ENCODE measurements at regions not wholly inside any gene's neighbourhood (a gene's known extent, or its start where the extent isn't known, plus 50 kb on each side); places are given as distances from the start of the nearest gene placed in this dataset.

DNA sequence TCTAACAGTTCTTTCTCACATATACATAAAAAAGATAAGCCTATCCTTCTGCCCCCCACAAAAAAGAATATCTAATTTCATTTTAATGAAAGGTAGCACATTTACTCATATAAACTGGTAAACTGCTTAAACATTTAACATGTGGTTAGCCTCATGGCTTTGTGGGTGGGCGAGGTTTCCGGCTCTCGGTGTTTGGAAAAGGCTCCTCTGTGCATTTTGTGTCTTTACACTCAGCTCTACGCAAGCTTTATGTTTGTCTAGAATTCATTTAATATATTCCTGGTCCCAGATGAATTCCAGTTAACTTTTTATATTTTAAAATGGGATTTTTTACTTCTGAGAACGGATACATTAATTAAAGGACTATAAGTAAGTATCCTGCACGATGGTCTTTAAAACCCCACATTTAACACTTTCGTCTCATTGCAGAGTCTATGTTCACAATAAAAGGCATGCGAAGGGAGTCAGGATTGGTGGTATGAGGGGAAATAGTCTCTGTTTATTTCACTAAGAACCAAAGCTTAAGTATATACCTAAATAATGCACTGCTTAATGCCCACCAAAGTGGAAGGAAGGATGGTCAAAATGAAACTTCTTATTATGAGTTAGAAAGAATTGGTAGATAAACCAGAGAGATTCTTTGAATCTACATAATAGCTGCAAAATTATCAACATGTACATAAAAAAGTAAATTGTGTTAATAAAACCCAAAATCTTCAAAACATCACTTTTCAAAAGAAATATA is 197.2 kb downstream of the CRPPA start:
- POLR2A ChIA-PET = no interaction called here
- no peak overlapping the region for H3K4me3 ChIP-seq (ENCODE audit: low read depth, low read length)
- CTCF ChIA-PET = no interaction called here
- TF ChIP-seq, protein P1, sequence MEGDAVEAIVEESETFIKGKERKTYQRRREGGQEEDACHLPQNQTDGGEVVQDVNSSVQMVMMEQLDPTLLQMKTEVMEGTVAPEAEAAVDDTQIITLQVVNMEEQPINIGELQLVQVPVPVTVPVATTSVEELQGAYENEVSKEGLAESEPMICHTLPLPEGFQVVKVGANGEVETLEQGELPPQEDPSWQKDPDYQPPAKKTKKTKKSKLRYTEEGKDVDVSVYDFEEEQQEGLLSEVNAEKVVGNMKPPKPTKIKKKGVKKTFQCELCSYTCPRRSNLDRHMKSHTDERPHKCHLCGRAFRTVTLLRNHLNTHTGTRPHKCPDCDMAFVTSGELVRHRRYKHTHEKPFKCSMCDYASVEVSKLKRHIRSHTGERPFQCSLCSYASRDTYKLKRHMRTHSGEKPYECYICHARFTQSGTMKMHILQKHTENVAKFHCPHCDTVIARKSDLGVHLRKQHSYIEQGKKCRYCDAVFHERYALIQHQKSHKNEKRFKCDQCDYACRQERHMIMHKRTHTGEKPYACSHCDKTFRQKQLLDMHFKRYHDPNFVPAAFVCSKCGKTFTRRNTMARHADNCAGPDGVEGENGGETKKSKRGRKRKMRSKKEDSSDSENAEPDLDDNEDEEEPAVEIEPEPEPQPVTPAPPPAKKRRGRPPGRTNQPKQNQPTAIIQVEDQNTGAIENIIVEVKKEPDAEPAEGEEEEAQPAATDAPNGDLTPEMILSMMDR (IDR thresholded peaks at IDR 0.05; ENCODE audit: insufficient read depth, low read length, missing control alignments) = no peak
- DNase-seq (ENCODE audit: low read depth, low spot score) = no peak

DNA sequence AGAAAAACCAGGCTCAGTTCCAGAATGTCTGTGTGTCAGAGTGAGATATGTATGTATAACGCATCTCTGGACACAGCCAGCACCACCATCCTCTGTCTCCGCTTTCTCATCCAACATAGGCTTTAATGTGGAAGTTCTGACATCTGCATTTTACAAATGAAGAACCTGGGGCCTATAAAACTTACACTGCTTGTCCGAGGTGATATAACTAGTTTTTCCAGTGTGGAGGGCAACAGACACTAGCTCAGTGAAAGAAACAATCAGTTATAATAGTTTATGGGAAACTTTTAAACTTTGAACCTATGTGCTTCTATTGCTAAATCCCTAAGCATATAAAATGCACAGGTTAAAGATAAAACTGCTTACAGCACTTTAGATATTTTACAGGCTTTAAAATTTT is 208.7 kb downstream of the CRPPA start:
- TF ChIP-seq, protein P1 (IDR thresholded peaks at IDR 0.05; ENCODE audit: insufficient read depth, low read length, missing control alignments) = no peak
- ChIA-PET POLR2A (no interaction called here), CTCF (no interaction called here)
- no peak for DNase-seq (ENCODE audit: low read depth, low spot score)
- no peak overlapping the region for H3K4me3 ChIP-seq (ENCODE audit: low read depth, low read length)

DNA sequence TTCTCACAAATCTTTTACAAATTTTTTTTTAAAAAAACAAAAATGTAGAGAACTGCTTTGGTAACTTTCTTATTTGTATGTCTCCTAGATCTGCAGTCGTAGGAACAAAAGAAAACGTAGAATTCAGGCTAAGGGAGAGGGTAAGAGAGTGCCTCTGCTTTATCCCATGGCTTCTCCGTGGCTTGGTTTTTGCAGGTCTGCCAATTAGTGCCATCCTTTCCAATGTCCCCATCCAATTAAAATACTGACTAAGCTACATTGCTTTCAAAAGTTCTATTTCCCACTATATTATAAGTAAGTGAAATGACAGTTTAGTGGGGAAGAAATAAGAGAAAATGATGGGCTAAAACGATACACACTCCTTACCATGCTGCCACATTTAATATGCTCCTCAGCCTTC is 209.3 kb downstream of the CRPPA start:
- no peak overlapping the region for H3K4me3 ChIP-seq (ENCODE audit: low read depth, low read length)
- POLR2A ChIA-PET = no interaction called here
- TF ChIP-seq, protein P1 (IDR thresholded peaks at IDR 0.05; ENCODE audit: insufficient read depth, low read length, missing control alignments) = no peak
- CTCF ChIA-PET = no interaction called here
- DNase-seq (ENCODE audit: low read depth, low spot score) = no peak

DNA sequence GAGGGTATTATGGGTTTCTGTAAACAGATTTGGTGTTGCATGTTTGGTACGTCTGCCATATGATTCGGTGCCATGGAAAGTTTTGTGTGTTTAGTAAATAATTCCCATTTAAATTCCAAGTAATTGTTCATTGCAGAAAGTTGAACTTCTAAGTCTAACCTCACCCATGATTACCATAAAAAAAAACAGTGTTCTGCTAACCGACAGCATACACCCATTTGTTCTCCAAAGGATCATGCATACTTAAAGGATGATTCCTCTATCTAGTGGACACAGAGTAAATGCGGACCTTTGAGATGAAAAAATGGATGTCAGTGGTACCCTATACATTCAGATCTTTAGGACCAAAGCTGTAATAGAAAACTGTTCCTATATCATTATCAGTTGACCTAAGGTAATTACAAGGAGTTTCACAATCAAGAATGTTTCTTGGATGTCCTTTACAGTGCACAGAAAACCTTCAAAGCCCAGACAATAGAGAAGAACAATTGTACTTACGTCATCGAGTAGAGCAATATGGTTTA is 209.9 kb downstream of the CRPPA start:
- ChIA-PET POLR2A (no interaction called here), CTCF (no interaction called here)
- TF ChIP-seq, protein P1 (IDR thresholded peaks at IDR 0.05; ENCODE audit: insufficient read depth, low read length, missing control alignments) = no peak
- H3K4me3 ChIP-seq (ENCODE audit: low read depth, low read length) = no peak overlapping the region
- no peak for DNase-seq (ENCODE audit: low read depth, low spot score)

DNA sequence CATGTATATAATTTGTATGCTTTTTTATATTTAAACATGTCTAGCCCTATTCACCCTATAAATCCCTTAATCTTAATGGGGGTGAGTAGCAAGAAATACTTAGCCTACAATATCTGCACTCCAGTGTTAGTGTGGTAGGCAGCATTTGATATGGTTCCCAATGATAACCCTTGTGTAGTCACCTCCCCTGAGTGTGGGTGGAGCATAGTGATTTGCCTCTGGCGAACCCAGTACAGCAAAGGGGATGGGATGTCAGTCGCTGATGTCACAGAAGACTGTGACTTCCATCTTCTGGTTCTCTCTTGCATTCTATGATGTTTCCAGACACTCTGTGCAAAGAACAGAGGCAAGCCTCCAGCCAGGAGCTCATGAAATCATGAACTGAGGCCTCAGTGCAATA is 211.2 kb downstream of the CRPPA start:
- CTCF ChIA-PET = no interaction called here
- TF ChIP-seq, protein P1 (IDR thresholded peaks at IDR 0.05; ENCODE audit: insufficient read depth, low read length, missing control alignments) = no peak
- POLR2A ChIA-PET = no interaction called here
- no peak for DNase-seq (ENCODE audit: low read depth, low spot score)
- H3K4me3 ChIP-seq (ENCODE audit: low read depth, low read length) = no peak overlapping the region

DNA sequence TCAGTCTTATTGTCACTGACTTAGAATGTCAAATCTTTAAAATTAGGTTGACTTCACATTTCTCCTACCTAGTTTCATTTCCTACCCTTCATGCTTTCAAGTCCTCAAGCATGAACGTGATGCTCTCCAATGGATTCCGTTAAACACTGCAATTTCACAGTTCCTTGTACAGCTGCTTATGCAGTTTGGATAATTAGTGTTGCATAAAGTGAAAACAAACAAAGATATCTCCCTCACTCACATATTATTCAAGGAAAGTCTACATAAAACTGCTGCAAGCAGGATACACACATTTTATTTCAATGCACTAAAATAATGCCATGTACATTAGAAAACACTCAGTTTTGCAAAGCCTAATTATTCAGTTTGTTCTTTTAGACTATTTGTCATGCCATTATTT is 214.0 kb downstream of the CRPPA start:
- no peak overlapping the region for H3K4me3 ChIP-seq (ENCODE audit: low read depth, low read length)
- POLR2A ChIA-PET = no interaction called here
- TF ChIP-seq, protein P1 (IDR thresholded peaks at IDR 0.05; ENCODE audit: insufficient read depth, low read length, missing control alignments) = no peak
- CTCF ChIA-PET = no interaction called here
- DNase-seq (ENCODE audit: low read depth, low spot score) = no peak
